ENCODE measurements at regions not wholly inside any gene's neighbourhood (a gene's known extent, or its start where the extent isn't known, plus 50 kb on each side); places are given as distances from the start of the nearest gene placed in this dataset.

DNA sequence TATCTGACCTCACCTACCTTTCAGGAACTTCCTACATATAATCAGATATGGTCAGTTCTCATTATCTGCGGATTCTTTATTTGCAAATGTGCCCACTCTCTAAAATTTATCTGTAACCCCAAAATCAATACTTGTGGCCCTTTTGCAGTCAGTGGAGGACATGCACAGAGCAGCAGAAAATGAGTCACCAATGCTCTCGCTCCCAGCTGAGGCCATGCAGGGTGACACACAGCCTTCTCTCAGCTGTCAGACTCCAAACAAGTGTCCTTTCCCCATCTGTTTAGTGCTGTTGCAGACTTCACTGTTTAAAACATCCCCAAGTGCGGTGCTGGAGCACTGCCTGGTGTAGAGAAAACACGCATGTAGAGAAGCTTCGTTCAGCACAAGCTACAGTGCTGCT is 171.9 kb upstream of the SALL3 start:
- TF ChIP-seq, protein P1, sequence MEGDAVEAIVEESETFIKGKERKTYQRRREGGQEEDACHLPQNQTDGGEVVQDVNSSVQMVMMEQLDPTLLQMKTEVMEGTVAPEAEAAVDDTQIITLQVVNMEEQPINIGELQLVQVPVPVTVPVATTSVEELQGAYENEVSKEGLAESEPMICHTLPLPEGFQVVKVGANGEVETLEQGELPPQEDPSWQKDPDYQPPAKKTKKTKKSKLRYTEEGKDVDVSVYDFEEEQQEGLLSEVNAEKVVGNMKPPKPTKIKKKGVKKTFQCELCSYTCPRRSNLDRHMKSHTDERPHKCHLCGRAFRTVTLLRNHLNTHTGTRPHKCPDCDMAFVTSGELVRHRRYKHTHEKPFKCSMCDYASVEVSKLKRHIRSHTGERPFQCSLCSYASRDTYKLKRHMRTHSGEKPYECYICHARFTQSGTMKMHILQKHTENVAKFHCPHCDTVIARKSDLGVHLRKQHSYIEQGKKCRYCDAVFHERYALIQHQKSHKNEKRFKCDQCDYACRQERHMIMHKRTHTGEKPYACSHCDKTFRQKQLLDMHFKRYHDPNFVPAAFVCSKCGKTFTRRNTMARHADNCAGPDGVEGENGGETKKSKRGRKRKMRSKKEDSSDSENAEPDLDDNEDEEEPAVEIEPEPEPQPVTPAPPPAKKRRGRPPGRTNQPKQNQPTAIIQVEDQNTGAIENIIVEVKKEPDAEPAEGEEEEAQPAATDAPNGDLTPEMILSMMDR (IDR thresholded peaks at IDR 0.05), result no peak

DNA sequence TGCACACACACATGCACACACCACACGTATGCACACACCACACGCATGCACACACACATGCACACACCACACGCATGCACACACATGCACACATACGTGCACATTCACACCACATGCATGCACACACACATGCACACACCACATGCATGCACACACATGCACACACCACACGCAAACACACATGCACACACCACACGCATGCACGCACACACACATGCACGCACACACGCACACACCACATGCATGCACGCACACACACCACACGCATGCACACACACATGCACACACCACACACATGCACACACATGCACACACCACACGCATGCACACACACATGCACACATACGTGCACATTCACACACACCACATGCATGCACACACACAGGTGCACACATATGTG is 169.8 kb upstream of the SALL3 start:
- TF ChIP-seq, protein P1 (IDR thresholded peaks at IDR 0.05), result no peak

DNA sequence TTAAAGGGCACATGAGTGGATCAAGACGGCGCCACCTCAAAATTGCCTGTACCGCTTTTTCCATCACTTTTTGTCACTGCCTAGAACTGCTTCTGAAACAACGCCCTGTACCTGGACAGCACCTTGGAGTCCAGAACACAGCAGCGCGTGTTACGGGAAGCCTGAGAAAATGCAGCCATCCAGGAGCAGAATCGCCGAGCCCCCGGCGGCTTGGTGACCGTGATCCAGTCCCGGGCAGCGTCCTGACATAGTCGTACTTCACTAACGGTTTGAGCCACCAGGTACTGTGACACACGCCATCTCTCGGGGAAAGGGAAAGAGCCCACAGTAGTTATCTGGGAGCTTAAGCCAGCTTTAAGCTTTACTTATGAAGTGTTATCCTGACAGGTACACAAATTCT is 168.9 kb upstream of the SALL3 start:
- TF ChIP-seq, protein P1 (IDR thresholded peaks at IDR 0.05), result no peak

DNA sequence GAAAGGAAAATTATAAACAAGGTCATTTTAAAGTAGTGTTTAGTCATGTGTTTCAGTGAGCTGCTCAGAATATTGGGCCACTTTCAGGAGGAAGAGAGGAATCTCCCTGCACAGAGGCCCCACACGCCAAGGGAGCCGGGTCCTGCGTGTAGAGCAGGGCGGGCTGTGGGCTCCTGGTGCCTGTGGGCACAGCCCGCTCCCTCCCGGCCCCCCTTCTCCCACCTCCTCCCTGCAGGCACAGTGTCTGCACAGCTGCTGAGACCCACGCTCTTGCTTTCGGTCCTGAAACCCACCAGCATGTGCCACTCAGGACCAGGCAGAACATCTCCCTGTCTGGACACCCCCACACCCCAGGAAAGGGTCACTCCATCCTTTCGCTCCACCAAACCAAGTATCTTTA is 167.6 kb upstream of the SALL3 start:
- TF ChIP-seq, protein P1 (IDR thresholded peaks at IDR 0.05), result no peak

DNA sequence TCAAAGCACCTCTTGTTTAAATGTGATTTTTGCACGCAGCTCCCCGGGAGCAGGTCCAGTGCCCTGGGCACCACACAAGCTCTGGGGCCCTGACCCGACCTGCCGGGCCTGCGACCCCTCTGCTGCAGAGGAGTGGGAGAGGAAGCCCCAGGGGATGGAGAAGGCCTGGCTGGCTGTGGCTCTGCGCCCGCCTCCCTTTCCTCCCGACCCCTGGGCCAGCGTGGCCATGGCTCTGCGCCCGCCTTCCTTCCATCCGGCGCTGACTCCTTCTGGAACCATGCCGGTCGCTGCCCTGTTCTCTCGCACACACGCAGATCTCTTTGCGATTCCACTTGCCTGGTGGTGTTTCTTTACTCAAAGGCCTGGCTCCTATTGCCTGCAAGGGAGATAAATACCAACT is 166.5 kb upstream of the SALL3 start:
- TF ChIP-seq, protein P1 (IDR thresholded peaks at IDR 0.05), result no peak

DNA sequence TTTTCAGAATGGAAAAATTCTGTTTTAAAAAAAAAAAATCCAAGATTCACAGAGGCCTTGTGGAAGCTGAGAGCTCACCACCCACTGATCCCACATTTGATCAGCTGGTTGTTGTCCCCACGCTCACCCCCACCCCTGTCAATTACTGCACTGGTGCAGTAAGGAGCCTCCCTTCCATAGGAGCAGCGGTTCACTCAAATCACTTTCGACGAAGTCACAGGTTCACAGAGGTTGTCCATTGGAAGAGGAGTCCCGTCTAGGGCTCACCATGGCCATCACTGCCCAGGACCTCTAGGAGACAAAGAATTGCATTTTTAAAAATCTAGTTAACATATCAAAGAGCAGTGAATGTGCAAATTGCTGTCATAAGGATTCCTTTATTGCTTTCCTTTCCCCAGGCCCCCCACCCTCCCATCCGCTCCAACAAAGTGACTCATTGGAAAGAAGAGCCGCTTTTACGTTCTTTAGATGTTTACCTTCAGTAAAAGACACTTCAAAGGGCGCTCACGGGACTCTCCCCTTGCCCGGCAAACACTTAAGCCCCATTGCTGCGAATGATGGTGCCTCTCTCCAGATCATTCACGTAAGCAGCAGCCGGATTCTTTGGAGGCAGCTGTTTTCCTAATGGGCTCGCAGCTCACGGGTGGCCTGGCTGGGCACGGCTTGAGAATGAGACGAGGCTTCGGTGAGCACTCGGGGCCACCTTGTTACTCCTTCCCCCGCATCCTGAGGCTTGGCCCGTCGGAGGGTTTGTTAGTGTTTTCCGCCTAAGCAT is 165.5 kb upstream of the SALL3 start:
- TF ChIP-seq, protein P1 (IDR thresholded peaks at IDR 0.05), result no peak

DNA sequence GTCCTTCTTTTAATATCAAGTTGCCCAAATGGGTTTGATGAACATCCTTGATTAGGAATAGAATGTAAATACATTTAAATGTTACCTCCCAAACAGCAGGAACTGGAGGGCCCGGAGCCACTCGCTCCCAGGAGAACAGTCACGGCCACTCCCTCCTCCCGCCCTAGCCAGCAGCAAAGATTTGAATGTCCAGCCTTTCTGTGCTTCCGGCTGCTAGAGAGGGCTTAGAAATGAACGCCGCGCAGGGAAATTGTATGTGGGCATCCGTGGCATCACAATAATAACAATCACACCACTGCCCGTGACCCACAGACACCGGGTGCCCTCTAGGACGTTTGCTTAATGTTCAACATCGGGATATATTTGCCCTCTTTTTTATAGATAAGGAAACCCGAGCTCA is 164.9 kb upstream of the SALL3 start:
- TF ChIP-seq, protein P1 (IDR thresholded peaks at IDR 0.05), result no peak

DNA sequence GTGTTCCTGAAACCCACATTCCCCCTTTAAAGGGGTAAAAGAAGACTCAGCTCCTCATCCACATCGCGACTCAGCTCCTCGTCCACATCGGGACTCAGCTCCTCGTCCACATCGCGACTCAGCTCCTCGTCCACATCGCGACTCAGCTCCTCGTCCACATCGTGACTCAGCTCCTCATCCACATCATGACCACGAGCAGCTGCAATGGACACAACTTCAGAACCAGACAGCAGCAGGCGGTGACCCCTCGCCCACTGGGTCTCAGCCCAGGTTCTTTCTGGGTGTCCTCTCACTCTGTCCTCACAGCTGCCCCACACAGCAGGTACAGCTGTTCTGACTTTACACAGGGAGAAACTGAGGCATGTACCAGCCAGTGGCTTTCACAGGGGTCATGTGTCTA is 163.5 kb upstream of the SALL3 start:
- TF ChIP-seq, protein P1 (IDR thresholded peaks at IDR 0.05), result no peak

Measured in LNCAP (cell line).